Tibial nerve (tissue), 4 donors: ENCODE measurements at regions not wholly inside any gene's neighbourhood (a gene's known extent, or its start where the extent isn't known, plus 50 kb on each side); places are given as distances from the start of the nearest gene placed in this dataset.

Experiments used
- CTCF ChIP-seq, 5 experiments: fragments of 200-600 bp in 3 of 5; fragments of 450-650 bp in 2 of 5; sonication (generic) in 3 of 5; IDR thresholded peaks; one replicate each; pipeline ENCODE4 v1.5.1; 2016 to 2019; ENCODE audit warnings: antibody characterized with exemption in 5 of 5, mild to moderate bottlenecking in 3 of 5, moderate library complexity in 2 of 5
- EP300 ChIP-seq, 2 donors: sonication (generic); formaldehyde crosslinking; IDR thresholded peaks; one replicate each; pipeline ENCODE4 v1.6.1; 2017; ENCODE audit warnings: antibody characterized with exemption in 2 of 2, mild to moderate bottlenecking in 1 of 2
- POLR2A ChIP-seq, 2 donors: fragments of 450-650 bp; IDR thresholded peaks; one replicate each; pipeline ENCODE4 v1.6.1; 2017; ENCODE audit warnings: antibody characterized with exemption in 2 of 2, mild to moderate bottlenecking in 2 of 2, moderate library complexity in 2 of 2

- no peak for TF ChIP-seq CTCF (IDR thresholded peaks at IDR 0.05)
- TF ChIP-seq POLR2A (IDR thresholded peaks at IDR 0.05), result no peak
- TF ChIP-seq EP300 (IDR thresholded peaks at IDR 0.05), result no peak
Observed at GRCh38 chr18:10040287-10041011, 126.6 kb downstream of the VAPA start.
